ENCODE measurements at regions not wholly inside any gene's neighbourhood (a gene's known extent, or its start where the extent isn't known, plus 50 kb on each side); places are given as distances from the start of the nearest gene placed in this dataset.

DNA sequence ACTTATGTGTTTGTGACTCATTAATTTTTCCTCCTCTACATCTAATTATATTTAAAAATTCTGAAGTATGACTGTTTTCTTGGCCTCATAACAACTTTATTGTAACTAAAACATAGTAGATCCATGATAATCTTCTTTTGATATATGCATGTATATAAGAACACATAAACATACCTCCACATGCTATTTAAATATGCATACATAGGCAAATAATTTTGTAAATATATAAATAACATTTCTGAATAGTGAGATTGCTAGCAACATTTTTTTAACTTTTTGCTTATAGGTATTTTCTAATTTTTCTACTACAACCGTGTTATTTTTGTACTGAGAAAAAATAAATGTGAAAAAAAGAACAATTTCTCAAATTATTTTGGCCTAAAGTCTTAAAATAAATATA is 627.6 kb downstream of the HTR1B start:
- no peaks in the 10 kb centered on the region for H3K27me3 ChIP-seq (ENCODE audit: insufficient read depth, poor library complexity, severe bottlenecking)
- no peak overlapping the region for H3K27ac ChIP-seq (replicated peaks)
- TF ChIP-seq, protein P1, sequence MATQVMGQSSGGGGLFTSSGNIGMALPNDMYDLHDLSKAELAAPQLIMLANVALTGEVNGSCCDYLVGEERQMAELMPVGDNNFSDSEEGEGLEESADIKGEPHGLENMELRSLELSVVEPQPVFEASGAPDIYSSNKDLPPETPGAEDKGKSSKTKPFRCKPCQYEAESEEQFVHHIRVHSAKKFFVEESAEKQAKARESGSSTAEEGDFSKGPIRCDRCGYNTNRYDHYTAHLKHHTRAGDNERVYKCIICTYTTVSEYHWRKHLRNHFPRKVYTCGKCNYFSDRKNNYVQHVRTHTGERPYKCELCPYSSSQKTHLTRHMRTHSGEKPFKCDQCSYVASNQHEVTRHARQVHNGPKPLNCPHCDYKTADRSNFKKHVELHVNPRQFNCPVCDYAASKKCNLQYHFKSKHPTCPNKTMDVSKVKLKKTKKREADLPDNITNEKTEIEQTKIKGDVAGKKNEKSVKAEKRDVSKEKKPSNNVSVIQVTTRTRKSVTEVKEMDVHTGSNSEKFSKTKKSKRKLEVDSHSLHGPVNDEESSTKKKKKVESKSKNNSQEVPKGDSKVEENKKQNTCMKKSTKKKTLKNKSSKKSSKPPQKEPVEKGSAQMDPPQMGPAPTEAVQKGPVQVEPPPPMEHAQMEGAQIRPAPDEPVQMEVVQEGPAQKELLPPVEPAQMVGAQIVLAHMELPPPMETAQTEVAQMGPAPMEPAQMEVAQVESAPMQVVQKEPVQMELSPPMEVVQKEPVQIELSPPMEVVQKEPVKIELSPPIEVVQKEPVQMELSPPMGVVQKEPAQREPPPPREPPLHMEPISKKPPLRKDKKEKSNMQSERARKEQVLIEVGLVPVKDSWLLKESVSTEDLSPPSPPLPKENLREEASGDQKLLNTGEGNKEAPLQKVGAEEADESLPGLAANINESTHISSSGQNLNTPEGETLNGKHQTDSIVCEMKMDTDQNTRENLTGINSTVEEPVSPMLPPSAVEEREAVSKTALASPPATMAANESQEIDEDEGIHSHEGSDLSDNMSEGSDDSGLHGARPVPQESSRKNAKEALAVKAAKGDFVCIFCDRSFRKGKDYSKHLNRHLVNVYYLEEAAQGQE (IDR thresholded peaks at IDR 0.05; ENCODE audit: insufficient replicate concordance, low read depth), result no peak
- TF ChIP-seq, protein P2, sequence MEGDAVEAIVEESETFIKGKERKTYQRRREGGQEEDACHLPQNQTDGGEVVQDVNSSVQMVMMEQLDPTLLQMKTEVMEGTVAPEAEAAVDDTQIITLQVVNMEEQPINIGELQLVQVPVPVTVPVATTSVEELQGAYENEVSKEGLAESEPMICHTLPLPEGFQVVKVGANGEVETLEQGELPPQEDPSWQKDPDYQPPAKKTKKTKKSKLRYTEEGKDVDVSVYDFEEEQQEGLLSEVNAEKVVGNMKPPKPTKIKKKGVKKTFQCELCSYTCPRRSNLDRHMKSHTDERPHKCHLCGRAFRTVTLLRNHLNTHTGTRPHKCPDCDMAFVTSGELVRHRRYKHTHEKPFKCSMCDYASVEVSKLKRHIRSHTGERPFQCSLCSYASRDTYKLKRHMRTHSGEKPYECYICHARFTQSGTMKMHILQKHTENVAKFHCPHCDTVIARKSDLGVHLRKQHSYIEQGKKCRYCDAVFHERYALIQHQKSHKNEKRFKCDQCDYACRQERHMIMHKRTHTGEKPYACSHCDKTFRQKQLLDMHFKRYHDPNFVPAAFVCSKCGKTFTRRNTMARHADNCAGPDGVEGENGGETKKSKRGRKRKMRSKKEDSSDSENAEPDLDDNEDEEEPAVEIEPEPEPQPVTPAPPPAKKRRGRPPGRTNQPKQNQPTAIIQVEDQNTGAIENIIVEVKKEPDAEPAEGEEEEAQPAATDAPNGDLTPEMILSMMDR (IDR thresholded peaks at IDR 0.05; ENCODE audit: insufficient read depth, low read length), result no peak
- TF ChIP-seq GABPA (IDR thresholded peaks at IDR 0.05; ENCODE audit: low read depth) (no peak), POLR2AphosphoS5 (IDR thresholded peaks at IDR 0.05; ENCODE audit: low read depth) (no peak)
- no peak overlapping the region for H3K4me3 ChIP-seq (replicated peaks; ENCODE audit: insufficient read depth, low read length)
- no peak for DNase-seq (ENCODE audit: low read depth in 1 of 2, low spot score in 1 of 2)

DNA sequence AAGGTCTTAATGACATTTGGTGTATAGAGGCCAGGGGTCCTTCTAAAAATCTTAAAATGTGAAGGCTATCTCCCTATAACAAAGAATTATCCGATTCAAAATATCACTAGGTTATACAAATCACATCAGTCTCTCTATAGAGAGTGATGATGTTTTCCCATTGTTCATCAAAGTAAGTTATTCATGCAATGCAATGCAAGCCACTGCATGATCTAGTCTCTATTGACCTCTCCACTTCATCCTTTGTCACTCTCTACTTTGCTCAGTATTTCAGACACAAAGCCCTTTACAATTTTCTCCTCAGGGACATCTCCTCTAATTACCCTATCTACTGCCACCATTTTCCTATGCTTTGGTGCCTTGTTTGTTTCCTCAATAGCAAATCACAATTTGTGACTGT is 628.0 kb downstream of the HTR1B start:
- TF ChIP-seq POLR2AphosphoS5 (IDR thresholded peaks at IDR 0.05; ENCODE audit: low read depth), result no peak
- TF ChIP-seq, protein P2 (IDR thresholded peaks at IDR 0.05; ENCODE audit: insufficient read depth, low read length), result no peak
- TF ChIP-seq SPI1 (IDR thresholded peaks at IDR 0.05; ENCODE audit: borderline replicate concordance, low read depth), result no peak
- TF ChIP-seq, protein P1 (IDR thresholded peaks at IDR 0.05; ENCODE audit: insufficient replicate concordance, low read depth), result no peak
- TF ChIP-seq GABPA (IDR thresholded peaks at IDR 0.05; ENCODE audit: low read depth), result no peak
- no peak for DNase-seq (ENCODE audit: low read depth in 1 of 2, low spot score in 1 of 2)
- Histone ChIP-seq H3K27ac (replicated peaks) (no peak overlapping the region), H3K4me3 (replicated peaks; ENCODE audit: insufficient read depth, low read length) (no peak overlapping the region), H3K27me3 (ENCODE audit: insufficient read depth, poor library complexity, severe bottlenecking) (no peaks in the 10 kb centered on the region)

DNA sequence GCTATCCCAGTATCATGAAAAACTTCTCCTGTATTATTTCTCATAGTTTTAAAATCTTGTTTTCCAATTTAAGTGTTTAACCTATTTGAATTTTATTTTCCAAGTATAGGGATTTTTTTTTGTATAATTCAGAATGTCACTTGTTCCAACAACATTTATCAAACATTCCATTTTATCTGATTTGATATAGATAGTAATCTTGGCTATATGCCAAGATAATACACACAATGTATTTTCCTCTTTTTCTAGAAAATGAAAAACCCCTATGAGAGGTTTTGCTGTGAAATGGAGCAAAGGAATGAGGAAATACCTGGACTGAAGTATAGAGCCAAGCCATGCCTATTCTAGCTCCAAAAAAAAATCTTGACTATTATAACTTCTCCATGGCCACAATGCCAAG is 628.9 kb downstream of the HTR1B start:
- Histone ChIP-seq H3K27me3 (ENCODE audit: insufficient read depth, poor library complexity, severe bottlenecking) (no peaks in the 10 kb centered on the region), H3K27ac (replicated peaks) (no peak overlapping the region), H3K4me3 (replicated peaks; ENCODE audit: insufficient read depth, low read length) (no peak overlapping the region)
- TF ChIP-seq SPI1 (IDR thresholded peaks at IDR 0.05; ENCODE audit: borderline replicate concordance, low read depth) (no peak), POLR2AphosphoS5 (IDR thresholded peaks at IDR 0.05; ENCODE audit: low read depth) (no peak), GABPA (IDR thresholded peaks at IDR 0.05; ENCODE audit: low read depth) (no peak)
- TF ChIP-seq, protein P2 (IDR thresholded peaks at IDR 0.05; ENCODE audit: insufficient read depth, low read length), result no peak
- TF ChIP-seq, protein P1 (IDR thresholded peaks at IDR 0.05; ENCODE audit: insufficient replicate concordance, low read depth), result no peak
- DNase-seq (ENCODE audit: low read depth in 1 of 2, low spot score in 1 of 2), result no peak

Data from HL-60 (cell line).